Renal pelvis (tissue), 1 donor: ENCODE measurements at regions not wholly inside any gene's neighbourhood (a gene's known extent, or its start where the extent isn't known, plus 50 kb on each side); places are given as distances from the start of the nearest gene placed in this dataset.
"Not testable (repeated sequence)": the region's sequence is repeated elsewhere in the genome, so short reads cannot be mapped to it uniquely, and the experiment has no call there.

ENCODE experiments used
- DNase-seq: peaks from one replicate; pipeline ENCODE4 v3.0.0-alpha.2; 2013

DNA sequence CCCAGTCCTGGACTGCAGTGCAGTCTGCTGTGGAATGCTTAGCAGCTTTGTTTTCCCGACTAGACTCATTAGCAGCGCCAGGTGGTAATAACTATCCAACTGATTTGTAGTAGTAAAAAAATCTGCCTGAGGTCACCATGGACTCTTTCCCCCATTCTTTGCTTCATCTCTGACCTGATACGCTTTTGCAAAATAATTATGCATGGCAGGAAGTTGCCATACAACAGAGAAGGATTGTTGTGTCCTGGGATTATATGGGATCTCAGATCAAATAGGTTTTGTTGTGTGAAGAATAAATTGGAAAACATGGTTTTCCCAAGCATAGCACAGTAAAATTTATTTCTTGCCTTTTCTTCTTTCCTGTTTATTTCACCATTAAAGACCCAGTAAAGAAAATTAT lies 72.4 kb upstream of the ATP5MC3 start:
- no peak for DNase-seq

DNA sequence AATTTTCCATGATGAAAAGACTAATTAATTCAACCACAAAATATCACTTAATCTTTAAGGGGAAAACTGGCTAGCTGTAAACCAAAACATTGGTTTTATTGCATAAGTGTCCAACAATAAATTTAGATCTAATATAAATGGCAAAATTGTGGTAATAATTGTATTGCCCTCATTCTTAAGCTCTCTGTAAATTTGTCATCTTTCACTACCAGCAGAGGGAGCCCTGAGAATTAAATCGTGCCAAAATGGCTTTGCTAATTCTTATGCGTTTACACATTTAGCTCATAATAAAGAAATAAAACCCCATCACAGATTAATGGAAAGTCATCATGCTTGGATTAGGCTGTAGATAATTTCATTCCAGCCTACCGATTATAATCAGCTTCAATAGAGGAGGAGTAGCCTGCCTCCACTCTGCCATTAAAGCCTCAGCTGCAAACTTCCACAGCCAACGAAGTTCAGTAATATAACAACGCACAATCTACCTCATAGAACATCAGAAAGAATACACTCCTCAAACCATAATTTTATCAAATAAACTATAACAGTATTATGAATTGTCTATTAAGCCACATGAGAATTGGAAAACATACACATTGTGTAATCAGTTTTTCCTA lies 70.0 kb upstream of the ATP5MC3 start:
- no peak for DNase-seq

DNA sequence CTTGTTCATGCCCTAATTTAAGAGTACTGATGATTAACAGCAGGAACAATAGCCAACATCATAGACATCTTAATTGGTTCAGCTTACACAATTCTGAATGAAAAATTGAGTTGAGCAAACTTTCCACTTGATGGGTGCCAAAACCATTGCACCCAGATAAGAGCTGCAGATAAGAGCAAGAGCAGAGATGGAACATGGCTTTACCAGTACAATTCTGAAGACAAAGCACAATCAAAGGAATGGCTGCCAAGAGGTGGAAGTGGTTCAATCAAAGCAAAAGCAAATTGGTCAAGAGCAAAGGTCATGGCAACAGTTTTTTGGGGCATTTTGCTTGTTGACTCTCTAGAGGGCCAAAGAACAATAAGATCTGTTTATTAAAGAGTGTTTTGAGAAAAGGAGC lies 65.6 kb upstream of the ATP5MC3 start:
- DNase-seq, result no peak

DNA sequence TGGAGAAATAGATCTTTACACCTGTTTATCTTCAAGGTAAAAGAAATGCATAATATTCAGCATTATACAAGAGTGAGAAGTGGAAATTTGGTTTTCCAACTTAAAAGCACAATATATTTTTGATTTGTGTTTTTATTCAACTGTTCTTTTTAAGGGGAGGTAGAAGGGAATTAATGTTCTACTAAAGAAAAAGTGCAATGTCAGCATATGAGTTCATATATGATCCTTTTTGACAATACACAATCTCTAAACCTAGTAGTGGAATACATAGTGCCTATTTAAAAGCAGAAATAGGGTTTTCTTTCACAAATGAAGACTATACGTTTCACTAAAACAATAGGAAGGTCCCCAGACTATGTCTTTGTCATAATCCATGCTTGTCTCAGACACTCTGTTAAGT lies 63.2 kb upstream of the ATP5MC3 start:
- no peak for DNase-seq

DNA sequence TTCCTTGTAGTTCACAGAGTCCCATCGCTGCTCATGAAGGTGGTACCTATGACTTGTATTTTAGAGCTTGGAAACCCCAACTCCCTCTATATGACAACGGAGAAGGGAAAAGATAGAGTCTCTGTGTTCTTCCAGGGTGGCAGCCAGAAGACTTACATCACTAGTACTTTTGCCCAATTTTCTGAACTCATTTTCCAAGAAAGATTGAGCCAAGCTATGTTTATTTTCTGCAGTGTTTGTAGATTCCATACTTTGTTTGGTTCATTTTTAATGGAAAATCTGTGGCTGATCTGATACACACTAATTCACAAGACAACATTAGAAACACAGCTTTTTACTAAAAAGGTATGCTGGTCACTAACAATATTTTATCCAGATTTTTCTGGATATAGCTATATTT lies 60.2 kb upstream of the ATP5MC3 start:
- DNase-seq, result no peak

DNA sequence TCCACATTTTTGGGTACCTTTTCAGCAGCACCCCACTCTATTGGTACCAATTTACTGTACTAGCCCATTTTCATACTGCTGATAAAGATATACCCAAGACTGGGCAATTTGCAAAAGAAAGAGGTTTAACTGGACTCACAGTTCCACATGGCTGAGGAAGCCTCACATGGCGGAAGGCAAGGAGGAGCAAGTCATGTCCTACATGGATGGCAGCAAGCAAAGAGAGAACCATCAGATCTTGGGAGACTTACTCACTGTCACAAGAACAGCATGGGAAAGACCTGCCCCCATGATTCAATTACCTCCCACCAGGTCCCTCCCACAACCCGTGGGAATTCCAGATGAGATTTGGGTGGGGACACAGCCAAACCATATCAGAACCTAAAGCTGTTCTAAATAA lies 58.5 kb upstream of the ATP5MC3 start:
- not testable (repeated sequence) for DNase-seq

DNA sequence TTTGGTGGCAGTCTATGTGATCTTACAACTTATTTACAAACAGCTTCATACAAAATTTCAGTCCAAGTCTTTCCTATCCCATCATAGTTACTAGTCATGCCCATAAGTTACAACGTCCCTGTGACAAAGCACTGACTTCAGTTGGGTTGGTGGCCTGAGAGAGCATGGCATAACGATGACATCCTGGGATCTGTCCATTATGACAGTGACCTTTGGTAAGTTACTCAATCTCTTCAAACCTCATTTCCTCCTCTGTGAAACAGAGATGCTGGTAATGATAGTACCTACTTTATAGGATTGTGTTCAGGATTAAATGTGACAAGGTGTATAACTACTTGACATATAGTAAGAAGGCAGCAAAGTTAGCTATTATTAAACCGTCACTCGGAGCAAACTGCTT lies 55.4 kb upstream of the ATP5MC3 start:
- no peak for DNase-seq

DNA sequence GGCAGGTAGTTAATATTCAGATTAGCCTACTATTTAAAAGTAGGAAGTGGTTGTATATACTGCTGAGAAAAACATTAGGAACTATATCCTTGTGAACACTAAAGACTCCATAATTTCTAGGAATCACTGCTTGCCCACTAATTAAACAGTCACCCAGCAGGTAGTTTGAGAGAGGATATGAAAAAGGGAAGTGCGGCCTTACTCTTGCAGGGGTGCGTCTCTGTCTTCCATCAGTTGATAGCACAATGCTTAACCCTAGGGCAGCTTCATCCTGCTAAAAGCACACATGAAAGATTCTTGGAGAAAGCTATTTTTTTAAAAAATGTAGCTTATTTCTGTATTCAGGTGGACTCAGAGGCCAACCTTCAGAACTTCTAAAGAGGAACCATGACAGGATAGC lies 53.1 kb upstream of the ATP5MC3 start:
- DNase-seq, result no peak

DNA sequence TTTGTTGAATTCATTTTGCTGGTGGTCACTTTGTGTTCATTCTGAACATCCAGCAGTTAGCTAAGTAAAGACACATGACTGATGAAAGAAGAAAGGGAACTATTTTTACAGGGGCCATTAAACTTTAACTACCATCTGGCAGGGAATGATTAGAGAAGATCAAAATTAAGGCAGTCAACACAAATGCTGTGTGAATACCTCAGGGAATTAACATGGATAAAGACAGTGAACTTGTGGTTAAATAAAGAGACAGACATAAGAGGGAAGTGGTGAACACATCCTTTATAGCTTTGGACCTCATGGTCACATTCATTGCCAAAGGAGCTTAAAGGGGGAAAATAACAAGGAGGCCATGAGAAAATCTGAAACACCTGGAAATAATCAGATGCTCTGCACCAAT lies 52.6 kb upstream of the ATP5MC3 start:
- DNase-seq, result no peak

DNA sequence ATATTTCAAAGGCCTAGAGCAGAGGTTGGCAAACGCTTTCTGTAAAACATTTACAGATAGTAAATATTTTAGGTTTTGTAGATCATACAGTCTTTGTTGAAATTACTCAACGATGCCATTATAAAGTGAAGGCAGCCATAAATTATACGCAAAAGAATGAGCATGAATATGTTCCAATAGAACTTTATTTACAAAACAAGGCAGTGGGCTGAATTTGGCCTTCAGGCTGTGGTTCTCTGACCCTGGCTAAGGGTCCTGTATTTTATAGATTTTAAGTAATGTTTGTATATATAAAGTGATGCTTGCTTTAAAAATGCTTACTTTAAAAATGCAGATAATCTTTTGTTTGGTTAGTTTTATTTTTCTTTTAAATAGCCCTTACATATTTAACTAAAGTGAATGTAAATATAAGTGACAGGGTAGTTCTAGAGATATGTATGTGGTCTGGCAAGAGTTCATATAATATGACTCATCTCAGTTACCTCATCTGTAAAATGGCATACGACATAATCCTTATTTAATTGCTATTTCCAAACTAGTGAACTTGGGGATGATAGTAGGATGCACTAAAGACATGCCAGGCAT lies 51.7 kb upstream of the ATP5MC3 start:
- DNase-seq, result no peak
